Neuronal stem cell (in vitro differentiated cells): ENCODE measurements at regions not wholly inside any gene's neighbourhood (a gene's known extent, or its start where the extent isn't known, plus 50 kb on each side); places are given as distances from the start of the nearest gene placed in this dataset.

Experiments used
- DNase-seq: peaks from one replicate; pipeline ENCODE4 v3.0.0-alpha.2; 2013; ENCODE audit warnings: low spot score
- H2AFZ ChIP-seq: one replicate; pipeline ENCODE4 v1.6.1; 2013; ENCODE audit warnings: mild to moderate bottlenecking, low read length, inconsistent platforms
- H2AK5ac ChIP-seq: 2 replicates; pipeline ENCODE4 v1.6.1; 2013; ENCODE audit warnings: low read depth, mild to moderate bottlenecking, inconsistent platforms, low read length, moderate library complexity, mixed read lengths
- H2BK120ac ChIP-seq: 2 replicates; pipeline ENCODE4 v1.6.1; 2013; ENCODE audit warnings: low read depth, mild to moderate bottlenecking, inconsistent platforms, low read length, moderate library complexity, mixed read lengths
- H2BK12ac ChIP-seq: one replicate; pipeline ENCODE4 v1.6.1; 2013; ENCODE audit warnings: low read length, inconsistent platforms
- H2BK15ac ChIP-seq: 2 replicates; pipeline ENCODE4 v1.6.1; 2013; ENCODE audit warnings: mild to moderate bottlenecking, low read length, inconsistent platforms, mixed read lengths
- H2BK5ac ChIP-seq: one replicate; pipeline ENCODE4 v1.6.1; 2013; ENCODE audit warnings: inconsistent platforms, mild to moderate bottlenecking, low read length, moderate library complexity
- H3K14ac ChIP-seq: one replicate; pipeline ENCODE4 v1.6.1; 2013; ENCODE audit warnings: low read length, inconsistent platforms
- H3K18ac ChIP-seq: 2 replicates; pipeline ENCODE4 v1.6.1; 2013; ENCODE audit warnings: low read length, inconsistent platforms
- H3K23ac ChIP-seq: 2 replicates; pipeline ENCODE4 v1.6.1; 2013; ENCODE audit warnings: low read depth, mild to moderate bottlenecking, mixed read lengths, low read length, inconsistent platforms; ENCODE audit not compliant: poor library complexity
- H3K27ac ChIP-seq: replicated peaks from 3 replicates; pipeline ENCODE4 v1.5.1; 2013; ENCODE audit warnings: low read length, inconsistent platforms
- H3K27me3 ChIP-seq, 3 experiments: 2 replicates each; pipeline ENCODE4 v1.6.1; 2013; ENCODE audit warnings: low read length in 3 of 3, mild to moderate bottlenecking in 2 of 3, inconsistent platforms in 1 of 3, low read depth in 1 of 3, mixed read lengths in 1 of 3, moderate library complexity in 1 of 3; ENCODE audit not compliant: control insufficient read depth in 3 of 3, insufficient read depth in 3 of 3
- H3K36me3 ChIP-seq, 2 donors: replicated peaks in 1 of 2; 2 replicates each; pipeline ENCODE4 v1.6.1; 2013; ENCODE audit warnings: low read length in 2 of 2; ENCODE audit not compliant: control insufficient read depth in 2 of 2, insufficient read depth in 2 of 2
- H3K4ac ChIP-seq: 2 replicates; pipeline ENCODE4 v1.6.1; 2013; ENCODE audit warnings: inconsistent platforms, mild to moderate bottlenecking, low read length, moderate library complexity
- H3K4me1 ChIP-seq, 2 donors: 1 replicate in 1 of 2; 2 replicates in 1 of 2; pipeline ENCODE4 v1.6.1; 2013; ENCODE audit warnings: low read length in 2 of 2, low read depth in 1 of 2; ENCODE audit not compliant: control insufficient read depth in 2 of 2, insufficient read depth in 1 of 2
- H3K4me2 ChIP-seq: one replicate; pipeline ENCODE4 v1.6.1; 2013; ENCODE audit warnings: mild to moderate bottlenecking, low read length, inconsistent platforms; ENCODE audit not compliant: insufficient read depth, poor library complexity, severe bottlenecking
- H3K4me3 ChIP-seq, 2 donors: 2 replicates each; pipeline ENCODE4 v1.5.1; 2013; ENCODE audit warnings: low read length in 2 of 2, mild to moderate bottlenecking in 2 of 2, inconsistent platforms in 1 of 2, moderate library complexity in 1 of 2
- H3K79me1 ChIP-seq: one replicate; pipeline ENCODE4 v1.6.1; 2013; ENCODE audit warnings: low read depth, mild to moderate bottlenecking, inconsistent platforms, low read length, moderate library complexity
- H3K9ac ChIP-seq: one replicate; pipeline ENCODE4 v1.6.1; 2013; ENCODE audit warnings: mild to moderate bottlenecking, low read depth, low read length, inconsistent platforms; ENCODE audit not compliant: poor library complexity
- H3K9me3 ChIP-seq, 2 donors: replicated peaks in 1 of 2; 2 replicates each; pipeline versions ENCODE3 to v1.6.1; 2013; ENCODE audit warnings: low read length in 2 of 2, mild to moderate bottlenecking in 2 of 2, inconsistent platforms in 1 of 2, low read depth in 1 of 2, mixed read lengths in 1 of 2, moderate library complexity in 1 of 2; ENCODE audit not compliant: control insufficient read depth in 2 of 2, insufficient read depth in 1 of 2
- H4K8ac ChIP-seq: one replicate; pipeline ENCODE4 v1.6.1; 2013; ENCODE audit warnings: low read depth, mild to moderate bottlenecking, inconsistent platforms, low read length, moderate library complexity
- H4K91ac ChIP-seq: one replicate; pipeline ENCODE4 v1.6.1; 2013; ENCODE audit warnings: low read length, low read depth, mild to moderate bottlenecking, inconsistent platforms; ENCODE audit not compliant: poor library complexity
- WGBS, 2 donors: extraction: QIAGEN DNeasy Blood & Tissue Kit; methylation state at CpG; one replicate each; pipeline ENCODE4 v1.1.7; 2013; ENCODE audit warnings: missing lambda C conversion rate in 2 of 2, mixed read lengths in 1 of 2; ENCODE audit not compliant: insufficient read length in 2 of 2, insufficient replicate concordance in 1 of 2; ENCODE audit errors: extremely low coverage in 2 of 2; 5-methylcytosine and 5-hydroxymethylcytosine counted together

- H3K23ac ChIP-seq = no peak overlapping the region
- H3K27me3 ChIP-seq = no peaks in the 10 kb centered on the region
- WGBS, 2 donors = no CpG with 5 or more reads among the region's 5 CpGs
- H3K36me3 ChIP-seq = no peaks in the 10 kb centered on the region
- H3K9ac ChIP-seq = no peak overlapping the region
- H2BK12ac ChIP-seq = no peak overlapping the region
- H2AK5ac ChIP-seq = no peak overlapping the region
- H2BK120ac ChIP-seq = no peak overlapping the region
- H4K8ac ChIP-seq = no peak overlapping the region
- H2BK15ac ChIP-seq = no peak overlapping the region
- no peak overlapping the region for H2BK5ac ChIP-seq
- no peak overlapping the region for H3K4me2 ChIP-seq
- H3K4me1 ChIP-seq = no peaks in the 10 kb centered on the region
- H3K14ac ChIP-seq = no peak overlapping the region
- no peaks in the 10 kb centered on the region for H3K79me1 ChIP-seq
- H3K9me3 ChIP-seq = no peaks in the 10 kb centered on the region
- no peak overlapping the region for H3K4me3 ChIP-seq
- no peak overlapping the region for H3K18ac ChIP-seq
- no peak overlapping the region for H3K27ac ChIP-seq
- H4K91ac ChIP-seq = no peak overlapping the region
- no peak overlapping the region for H2AFZ ChIP-seq
- no peak for DNase-seq
- H3K4ac ChIP-seq = no peak overlapping the region
Measured at GRCh38 chr13:86681223-86681622, 882.0 kb upstream of the SLITRK6 start.

- no peak overlapping the region for H3K4me3 ChIP-seq
- no peaks in the 10 kb centered on the region for H3K79me1 ChIP-seq
Measured at GRCh38 chr13:86684402-86684801, 885.2 kb upstream of the SLITRK6 start.

GRCh38 chr13:86689911-86690310 lies 890.7 kb upstream of the SLITRK6 start:
- H2AK5ac ChIP-seq = no peak overlapping the region
- H3K36me3 ChIP-seq = no peaks in the 10 kb centered on the region
- no peaks in the 10 kb centered on the region for H3K4me1 ChIP-seq
- H3K4ac ChIP-seq = no peak overlapping the region
- H3K9me3 ChIP-seq = no peaks in the 10 kb centered on the region
- no peak overlapping the region for H2BK5ac ChIP-seq
- no peak overlapping the region for H2BK120ac ChIP-seq
- H3K14ac ChIP-seq = no peak overlapping the region
- H4K91ac ChIP-seq = no peak overlapping the region
- no peak overlapping the region for H3K4me2 ChIP-seq
- H3K18ac ChIP-seq = no peak overlapping the region
- no CpG with 5 or more reads among the region's 2 CpGs for WGBS, 2 donors
- H3K79me1 ChIP-seq = no peaks in the 10 kb centered on the region
- no peak for DNase-seq
- H3K4me3 ChIP-seq = no peak overlapping the region
- H3K27ac ChIP-seq = no peak overlapping the region
- H4K8ac ChIP-seq = no peak overlapping the region
- no peak overlapping the region for H3K23ac ChIP-seq
- no peak overlapping the region for H3K9ac ChIP-seq
- H2BK12ac ChIP-seq = no peak overlapping the region
- no peaks in the 10 kb centered on the region for H3K27me3 ChIP-seq
- H2BK15ac ChIP-seq = no peak overlapping the region
- H2AFZ ChIP-seq = no peak overlapping the region

More at GRCh38 chr13:86684402-86684801, 885.2 kb upstream of the SLITRK6 start:
- no peak overlapping the region for H3K4ac ChIP-seq
- H3K9ac ChIP-seq = no peak overlapping the region
- no peak overlapping the region for H2BK5ac ChIP-seq
- no peak overlapping the region for H3K4me2 ChIP-seq
- H3K27me3 ChIP-seq = no peaks in the 10 kb centered on the region
- no peak overlapping the region for H2AFZ ChIP-seq
- no peak overlapping the region for H3K18ac ChIP-seq
- no peak for DNase-seq
- H4K91ac ChIP-seq = no peak overlapping the region
- no peaks in the 10 kb centered on the region for H3K36me3 ChIP-seq
- H3K27ac ChIP-seq = no peak overlapping the region
- no peak overlapping the region for H3K23ac ChIP-seq
- no peak overlapping the region for H3K14ac ChIP-seq
- no peak overlapping the region for H2BK15ac ChIP-seq
- no peaks in the 10 kb centered on the region for H3K4me1 ChIP-seq
- no peak overlapping the region for H2BK120ac ChIP-seq
- no peak overlapping the region for H2AK5ac ChIP-seq
- H4K8ac ChIP-seq = no peak overlapping the region
- no peak overlapping the region for H2BK12ac ChIP-seq
- no peaks in the 10 kb centered on the region for H3K9me3 ChIP-seq

DNA sequence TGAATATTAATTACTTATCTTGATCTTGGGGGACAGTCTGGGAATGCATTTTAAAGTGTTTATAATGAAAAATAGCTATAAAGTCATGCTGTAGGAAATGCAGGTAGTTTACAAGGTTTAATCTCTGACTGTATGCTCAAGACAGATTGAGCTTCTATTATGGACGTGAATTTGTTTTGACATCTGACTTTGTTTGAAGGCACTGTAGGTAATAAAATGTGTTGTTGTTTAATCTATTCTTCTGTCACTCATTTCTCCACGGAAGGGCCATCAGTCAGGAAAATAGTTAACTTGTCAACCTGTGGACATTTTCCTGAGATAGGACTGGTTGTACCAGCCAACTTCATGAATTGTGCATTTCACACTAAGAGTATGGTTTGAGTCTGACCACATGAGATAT lies 893.1 kb upstream of the SLITRK6 start:
- no peaks in the 10 kb centered on the region for H3K4me1 ChIP-seq
- H3K14ac ChIP-seq = no peak overlapping the region
- no peak overlapping the region for H3K27ac ChIP-seq
- no peak overlapping the region for H3K4ac ChIP-seq
- H2BK5ac ChIP-seq = no peak overlapping the region
- H3K4me3 ChIP-seq = no peak overlapping the region
- H3K9ac ChIP-seq = no peak overlapping the region
- no peak overlapping the region for H4K91ac ChIP-seq
- no CpG with 5 or more reads among the region's 2 CpGs for WGBS, 2 donors
- no peak overlapping the region for H2BK15ac ChIP-seq
- H2AK5ac ChIP-seq = no peak overlapping the region
- no peaks in the 10 kb centered on the region for H3K36me3 ChIP-seq
- DNase-seq = no peak
- H3K18ac ChIP-seq = no peak overlapping the region
- H3K23ac ChIP-seq = no peak overlapping the region
- no peak overlapping the region for H2BK12ac ChIP-seq
- no peaks in the 10 kb centered on the region for H3K9me3 ChIP-seq
- no peak overlapping the region for H3K4me2 ChIP-seq
- H2BK120ac ChIP-seq = no peak overlapping the region
- H3K27me3 ChIP-seq = no peaks in the 10 kb centered on the region
- H2AFZ ChIP-seq = no peak overlapping the region
- H3K79me1 ChIP-seq = no peaks in the 10 kb centered on the region
- no peak overlapping the region for H4K8ac ChIP-seq
